Esophagus muscularis mucosa (tissue), 4 donors: ENCODE measurements at regions not wholly inside any gene's neighbourhood (a gene's known extent, or its start where the extent isn't known, plus 50 kb on each side); places are given as distances from the start of the nearest gene placed in this dataset.

ENCODE experiments used
- DNase-seq: peaks from one replicate; pipeline ENCODE4 v3.0.0-alpha.2; 2017; ENCODE audit errors: extremely low spot score
- H3K27ac ChIP-seq, 4 donors: fragments of 200-600 bp; sonication (generic); replicated peaks in 1 of 4; 1 replicate in 3 of 4; 2 replicates in 1 of 4; pipeline ENCODE4 v1.5.1; 2016 to 2019; ENCODE audit warnings: mild to moderate bottlenecking in 1 of 4
- H3K27me3 ChIP-seq, 4 donors: fragments of 200-600 bp; sonication (generic); one replicate each; pipeline versions ENCODE4 v1.5.1 to v1.6.0; 2016 to 2019
- H3K36me3 ChIP-seq, 4 donors: fragments of 200-600 bp; sonication (generic); one replicate each; pipeline ENCODE4 v1.5.1; 2016 to 2019
- H3K4me1 ChIP-seq, 4 donors: fragments of 200-600 bp; sonication (generic); one replicate each; pipeline ENCODE4 v1.5.1; 2016 to 2019
- H3K4me3 ChIP-seq, 4 donors: fragments of 200-600 bp; sonication (generic); 1 replicate in 2 of 4; 2 replicates in 2 of 4; pipeline ENCODE4 v1.5.1; 2016 to 2019; ENCODE audit warnings: mild to moderate bottlenecking in 4 of 4, moderate library complexity in 1 of 4
- H3K9me3 ChIP-seq, 4 donors: fragments of 200-600 bp; sonication (generic); 1 replicate in 3 of 4; 2 replicates in 1 of 4; pipeline ENCODE4 v1.5.1; 2016 to 2019
- EP300 ChIP-seq: sonication (generic); formaldehyde crosslinking; IDR thresholded peaks from one replicate; pipeline ENCODE4 v1.6.1; 2017; ENCODE audit warnings: antibody characterized with exemption
- POLR2A ChIP-seq: fragments of 450-650 bp; IDR thresholded peaks from one replicate; pipeline ENCODE4 v1.6.1; 2017; ENCODE audit warnings: antibody characterized with exemption, moderate library complexity, mild to moderate bottlenecking, low read depth
- POLR2AphosphoS5 ChIP-seq, 2 donors: sonication (generic); formaldehyde crosslinking; IDR thresholded peaks; one replicate each; pipeline ENCODE4 v1.6.1; 2017; ENCODE audit warnings: antibody characterized with exemption in 2 of 2
- WGBS: methylation state at CpG from one replicate; pipeline ENCODE4 v1.1.5; 2018; 5-methylcytosine and 5-hydroxymethylcytosine counted together
- intact Hi-C: fragments of 100-400 bp; cut with DNase I; formaldehyde crosslinking; loops from one replicate; pipeline ENCODE4 v1.15.1; 2023
- TF ChIP-seq, protein P1 (sequence below), 3 experiments: fragments of 200-600 bp in 2 of 3; fragments of 450-650 bp in 1 of 3; sonication (generic) in 2 of 3; IDR thresholded peaks; one replicate each; pipeline ENCODE4 v1.5.1; 2017 to 2019; ENCODE audit warnings: antibody characterized with exemption in 3 of 3, mild to moderate bottlenecking in 2 of 3, moderate library complexity in 1 of 3

DNA sequence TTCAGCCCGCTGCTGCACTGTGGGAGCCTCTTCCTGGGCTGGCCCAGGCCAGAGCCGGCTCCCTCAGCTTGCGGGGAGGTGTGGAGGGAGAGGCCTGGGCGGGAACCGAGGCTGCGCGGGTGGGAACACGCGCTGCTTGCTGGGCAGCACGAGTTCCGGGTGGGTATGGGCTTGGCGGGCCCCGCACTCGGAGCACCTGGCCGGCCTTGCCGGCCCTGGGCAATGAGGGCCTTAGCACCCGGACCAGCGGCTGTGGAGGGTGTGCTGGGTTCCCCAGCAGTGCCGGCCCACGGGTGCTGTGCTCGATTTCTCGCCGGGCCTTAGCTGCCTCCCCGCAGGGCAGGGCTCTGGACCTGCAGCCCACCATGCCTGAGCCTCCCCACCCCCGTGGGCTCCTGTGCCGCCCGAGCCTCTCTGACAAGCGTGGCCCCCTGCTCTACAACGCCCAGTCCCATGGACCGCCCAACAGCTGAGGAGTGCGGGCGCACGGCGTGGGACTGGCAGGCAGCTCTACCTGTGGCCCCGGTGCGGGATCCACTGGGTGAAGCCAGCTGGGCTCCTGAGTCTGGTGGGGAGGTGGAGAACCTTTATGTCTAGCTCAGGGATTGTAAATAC is 1366.4 kb upstream of the NUDT12 start:
- intact Hi-C loops: no loop called here
- WGBS: 92% methylated on average over 17 of the region's 36 CpGs
- no peak for DNase-seq
- Histone ChIP-seq H3K27me3 (no peaks in the 10 kb centered on the region), H3K9me3 (no peaks in the 10 kb centered on the region), H3K36me3 (no peaks in the 10 kb centered on the region), H3K27ac (no peak overlapping the region), H3K4me1 (no peaks in the 10 kb centered on the region), H3K4me3 (no peak overlapping the region)
- TF ChIP-seq POLR2A (no peak), EP300 (no peak), POLR2AphosphoS5 (IDR thresholded peaks at IDR 0.05) (no peak)
- TF ChIP-seq, protein P1, sequence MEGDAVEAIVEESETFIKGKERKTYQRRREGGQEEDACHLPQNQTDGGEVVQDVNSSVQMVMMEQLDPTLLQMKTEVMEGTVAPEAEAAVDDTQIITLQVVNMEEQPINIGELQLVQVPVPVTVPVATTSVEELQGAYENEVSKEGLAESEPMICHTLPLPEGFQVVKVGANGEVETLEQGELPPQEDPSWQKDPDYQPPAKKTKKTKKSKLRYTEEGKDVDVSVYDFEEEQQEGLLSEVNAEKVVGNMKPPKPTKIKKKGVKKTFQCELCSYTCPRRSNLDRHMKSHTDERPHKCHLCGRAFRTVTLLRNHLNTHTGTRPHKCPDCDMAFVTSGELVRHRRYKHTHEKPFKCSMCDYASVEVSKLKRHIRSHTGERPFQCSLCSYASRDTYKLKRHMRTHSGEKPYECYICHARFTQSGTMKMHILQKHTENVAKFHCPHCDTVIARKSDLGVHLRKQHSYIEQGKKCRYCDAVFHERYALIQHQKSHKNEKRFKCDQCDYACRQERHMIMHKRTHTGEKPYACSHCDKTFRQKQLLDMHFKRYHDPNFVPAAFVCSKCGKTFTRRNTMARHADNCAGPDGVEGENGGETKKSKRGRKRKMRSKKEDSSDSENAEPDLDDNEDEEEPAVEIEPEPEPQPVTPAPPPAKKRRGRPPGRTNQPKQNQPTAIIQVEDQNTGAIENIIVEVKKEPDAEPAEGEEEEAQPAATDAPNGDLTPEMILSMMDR (IDR thresholded peaks at IDR 0.05): no peak

DNA sequence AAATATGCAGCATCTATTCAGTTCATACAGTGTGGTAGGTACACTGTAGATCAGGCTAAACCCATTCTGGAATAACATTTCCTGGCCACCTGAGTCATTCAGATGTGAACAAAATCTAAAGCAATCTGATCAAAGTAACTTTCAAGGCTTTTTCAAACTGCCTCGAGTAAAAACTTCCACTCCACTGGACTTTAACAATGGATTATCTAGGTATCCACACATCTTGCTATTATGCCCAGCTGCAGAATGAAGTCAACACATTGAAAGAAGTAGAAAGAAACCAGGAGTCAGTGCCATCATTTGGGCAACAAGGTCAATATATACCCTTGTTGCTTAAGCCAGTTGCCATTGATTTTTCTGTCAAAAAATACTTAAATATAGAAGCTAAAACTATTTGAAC is 1352.6 kb upstream of the NUDT12 start:
- Histone ChIP-seq H3K27ac (no peak overlapping the region), H3K36me3 (no peaks in the 10 kb centered on the region), H3K4me3 (no peak overlapping the region), H3K9me3 (no peaks in the 10 kb centered on the region), H3K4me1 (no peaks in the 10 kb centered on the region), H3K27me3 (no peaks in the 10 kb centered on the region)
- 84% methylated on average over 1 of the region's 1 CpG for WGBS
- intact Hi-C loops: no loop called here
- no peak for TF ChIP-seq POLR2AphosphoS5 (IDR thresholded peaks at IDR 0.05)
- no peak for TF ChIP-seq EP300
- TF ChIP-seq, protein P1 (IDR thresholded peaks at IDR 0.05): no peak
- TF ChIP-seq POLR2A: no peak
- no peak for DNase-seq

DNA sequence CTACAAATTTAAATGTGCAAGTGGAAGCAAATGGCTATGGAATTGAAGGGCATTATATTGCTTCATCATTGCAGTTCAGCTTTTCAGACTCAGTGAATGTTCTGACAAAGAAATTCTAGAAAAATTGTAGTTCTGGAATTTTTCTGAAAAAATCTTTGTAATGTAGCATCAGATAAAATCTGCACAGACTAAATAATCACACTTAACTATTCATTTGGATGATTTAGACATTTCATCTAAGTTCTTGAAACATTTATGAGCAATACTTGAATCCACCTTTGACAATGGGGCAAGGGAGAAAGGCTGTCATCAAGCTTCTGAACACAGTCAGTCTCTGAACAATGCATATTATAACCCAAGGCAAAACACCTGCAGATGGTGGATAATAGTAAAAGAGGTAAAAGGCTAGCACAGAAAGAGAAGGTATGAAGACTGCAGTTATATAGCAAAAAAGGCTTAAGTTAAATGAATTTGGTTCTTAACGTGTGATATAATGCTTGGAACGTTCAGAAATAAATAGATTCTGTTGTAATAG is 1352.0 kb upstream of the NUDT12 start:
- no peaks in the 10 kb centered on the region for H3K9me3 ChIP-seq
- intact Hi-C loops: no loop called here
- DNase-seq: no peak
- H3K27ac ChIP-seq: no peak overlapping the region
- no peak overlapping the region for H3K4me3 ChIP-seq
- 89% methylated on average over 2 of the region's 2 CpGs for WGBS
- no peaks in the 10 kb centered on the region for H3K4me1 ChIP-seq
- H3K27me3 ChIP-seq: no peaks in the 10 kb centered on the region
- TF ChIP-seq POLR2A (no peak), EP300 (no peak), POLR2AphosphoS5 (IDR thresholded peaks at IDR 0.05) (no peak)
- TF ChIP-seq, protein P1 (IDR thresholded peaks at IDR 0.05): no peak
- H3K36me3 ChIP-seq: no peaks in the 10 kb centered on the region

DNA sequence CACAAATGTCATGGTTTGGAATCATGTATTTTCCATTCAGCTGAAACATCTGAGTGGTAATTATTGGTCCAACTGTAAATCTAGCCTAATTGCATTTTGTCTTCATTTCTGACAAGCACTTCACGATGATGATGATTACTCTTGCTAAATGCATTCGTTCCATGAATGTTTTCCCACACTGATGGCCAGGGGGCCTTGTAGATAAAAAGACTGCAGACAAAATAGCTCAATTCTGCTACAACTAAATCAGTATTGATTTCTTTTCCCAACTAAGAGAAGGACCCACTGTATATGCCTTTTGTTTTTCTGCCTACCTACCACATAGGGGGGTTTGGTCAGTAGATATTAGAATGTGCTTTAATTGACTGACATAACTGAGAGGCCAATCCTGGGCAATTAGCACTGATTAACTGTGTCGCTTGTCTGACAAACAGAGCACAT is 1351.3 kb upstream of the NUDT12 start:
- Histone ChIP-seq H3K9me3 (no peaks in the 10 kb centered on the region), H3K36me3 (no peaks in the 10 kb centered on the region), H3K4me1 (no peaks in the 10 kb centered on the region), H3K27ac (no peak overlapping the region), H3K4me3 (no peak overlapping the region), H3K27me3 (no peaks in the 10 kb centered on the region)
- intact Hi-C loops: no loop called here
- 64% methylated on average over 3 of the region's 3 CpGs for WGBS
- DNase-seq: no peak
- TF ChIP-seq POLR2AphosphoS5 (IDR thresholded peaks at IDR 0.05) (no peak), EP300 (no peak), POLR2A (no peak)
- TF ChIP-seq, protein P1 (IDR thresholded peaks at IDR 0.05): no peak

DNA sequence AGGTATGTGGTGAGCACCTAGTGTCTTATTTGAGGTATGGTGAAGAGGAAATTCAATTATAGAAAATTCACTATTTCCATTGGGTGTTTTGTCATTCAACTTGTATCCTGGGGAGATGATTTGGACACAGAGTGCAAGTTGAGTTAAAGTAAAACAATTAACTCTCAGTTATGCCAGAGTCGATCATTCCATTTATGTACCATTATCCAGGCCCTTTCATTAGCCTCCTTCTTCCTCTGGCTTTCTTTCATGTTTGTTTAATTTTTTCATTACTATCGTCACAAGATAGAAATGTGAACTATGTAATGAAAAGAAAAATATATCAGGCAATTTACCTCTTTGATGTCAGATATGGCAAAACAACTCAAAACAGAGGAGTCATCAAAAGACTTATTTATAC is 1347.2 kb upstream of the NUDT12 start:
- H3K27ac ChIP-seq: no peak overlapping the region
- TF ChIP-seq, protein P1 (IDR thresholded peaks at IDR 0.05): no peak
- no peak for TF ChIP-seq POLR2AphosphoS5 (IDR thresholded peaks at IDR 0.05)
- TF ChIP-seq POLR2A: no peak
- no peak for TF ChIP-seq EP300
- intact Hi-C loops: no loop called here
- H3K4me1 ChIP-seq: no peaks in the 10 kb centered on the region
- no peaks in the 10 kb centered on the region for H3K36me3 ChIP-seq
- no peak overlapping the region for H3K4me3 ChIP-seq
- no peaks in the 10 kb centered on the region for H3K9me3 ChIP-seq
- WGBS: 53% methylated on average over 2 of the region's 2 CpGs
- DNase-seq: no peak
- H3K27me3 ChIP-seq: no peaks in the 10 kb centered on the region
